GM23248 (cell line): ENCODE measurements at regions not wholly inside any gene's neighbourhood (a gene's known extent, or its start where the extent isn't known, plus 50 kb on each side); places are given as distances from the start of the nearest gene placed in this dataset.

Experiments
- EZH2 ChIP-seq: fragments of 200-600 bp; sonication (generic); IDR thresholded peaks from 2 replicates; pipeline ENCODE4 v1.6.1; 2018; ENCODE audit warnings: antibody characterized with exemption, mild to moderate bottlenecking; ENCODE audit not compliant: insufficient read depth, poor library complexity, severe bottlenecking
- EZH2phosphoT487 ChIP-seq: fragments of 200-600 bp; sonication (generic); IDR thresholded peaks from 2 replicates; pipeline ENCODE4 v1.6.1; 2018; ENCODE audit warnings: antibody characterized with exemption, moderate library complexity, mild to moderate bottlenecking, low read depth; ENCODE audit not compliant: insufficient read depth

DNA sequence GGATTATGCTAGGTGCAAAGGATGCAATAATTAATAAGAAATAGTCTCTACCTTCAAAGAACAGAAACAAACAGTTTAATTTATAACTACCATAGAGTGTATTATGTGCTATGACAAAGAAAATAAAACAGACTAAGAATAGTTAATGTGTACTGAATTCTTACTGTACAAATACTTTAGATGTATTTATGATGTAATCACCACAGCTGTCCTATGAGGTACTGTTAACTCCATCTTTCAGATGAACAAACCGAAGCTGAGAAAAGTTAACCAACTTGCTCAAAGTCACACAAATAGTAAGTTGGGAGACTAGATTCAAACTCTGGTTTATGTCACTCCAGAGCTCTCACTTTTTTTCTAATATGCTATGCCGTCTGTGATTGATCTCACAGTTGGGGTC, 77.0 kb upstream of the FGGY start:
- TF ChIP-seq EZH2: no peak
- no peak for TF ChIP-seq EZH2phosphoT487
